Neural progenitor cell (in vitro differentiated cells): ENCODE measurements at regions not wholly inside any gene's neighbourhood (a gene's known extent, or its start where the extent isn't known, plus 50 kb on each side); places are given as distances from the start of the nearest gene placed in this dataset.

Source experiments
- DNase-seq: peaks from one replicate; pipeline ENCODE4 v3.0.0-alpha.2; 2016; ENCODE audit warnings: low spot score
- H2AFZ ChIP-seq: fragments of 200-600 bp; sonication (generic); replicated peaks from 2 replicates; pipeline ENCODE4 v1.6.1; 2016; ENCODE audit warnings: antibody characterized with exemption
- H3F3A ChIP-seq: fragments of 200-600 bp; sonication (generic); 2 replicates; pipeline ENCODE4 v1.6.1; 2016; ENCODE audit warnings: antibody characterized with exemption, low read depth
- H3K27ac ChIP-seq: fragments of 200-600 bp; sonication (generic); 2 replicates; pipeline ENCODE4 v1.5.1; 2016; ENCODE audit warnings: mild to moderate bottlenecking
- H3K27me3 ChIP-seq: fragments of 200-600 bp; sonication (generic); 2 replicates; pipeline ENCODE4 v1.6.1; 2016; ENCODE audit warnings: mild to moderate bottlenecking, moderate library complexity
- H3K36me3 ChIP-seq: fragments of 200-600 bp; sonication (generic); 2 replicates; pipeline ENCODE4 v1.5.1; 2016
- H3K4me1 ChIP-seq: fragments of 200-600 bp; sonication (generic); 2 replicates; pipeline ENCODE4 v1.6.1; 2016; ENCODE audit warnings: mixed run types
- H3K4me2 ChIP-seq: fragments of 200-600 bp; sonication (generic); 2 replicates; pipeline ENCODE4 v1.6.1; 2016
- H3K4me3 ChIP-seq: fragments of 200-600 bp; sonication (generic); 2 replicates; pipeline ENCODE4 v1.5.1; 2016
- H3K79me2 ChIP-seq: fragments of 200-600 bp; sonication (generic); 2 replicates; pipeline ENCODE4 v1.6.1; 2016; ENCODE audit warnings: low read depth
- H3K9ac ChIP-seq: fragments of 200-600 bp; sonication (generic); 2 replicates; pipeline ENCODE4 v1.6.1; 2016
- H3K9me3 ChIP-seq: fragments of 200-600 bp; sonication (generic); 2 replicates; pipeline ENCODE4 v1.5.1; 2016; ENCODE audit warnings: low read depth
- H4K20me1 ChIP-seq: fragments of 200-600 bp; sonication (generic); 2 replicates; pipeline ENCODE4 v1.6.1; 2016; ENCODE audit warnings: low read depth
- H3K27ac Mint-ChIP-seq: 3 replicates; pipeline ENCODE4 v1.8.0; 2021; ENCODE audit warnings: mixed read lengths
- H3K27me3 Mint-ChIP-seq: 2 replicates; pipeline ENCODE4 v1.8.0; 2022; ENCODE audit warnings: low read depth, mild to moderate bottlenecking, inconsistent platforms, moderate library complexity, mixed read lengths; ENCODE audit not compliant: insufficient read depth
- H3K36me3 Mint-ChIP-seq: 3 replicates; pipeline ENCODE4 v1.8.0; 2021; ENCODE audit warnings: mixed read lengths
- H3K4me1 Mint-ChIP-seq: 3 replicates; pipeline ENCODE4 v1.8.0; 2021; ENCODE audit warnings: mixed read lengths
- H3K4me3 Mint-ChIP-seq: 3 replicates; pipeline ENCODE4 v1.8.0; 2021; ENCODE audit warnings: mild to moderate bottlenecking, moderate library complexity, mixed read lengths
- H3K9me3 Mint-ChIP-seq: 3 replicates; pipeline ENCODE4 v1.8.0; 2020; ENCODE audit warnings: mixed read lengths
- CTCF ChIP-seq: fragments of 200-600 bp; sonication (generic); IDR thresholded peaks from 2 replicates; pipeline ENCODE4 v1.5.1; 2017; ENCODE audit warnings: antibody characterized with exemption, mild to moderate bottlenecking
- EZH2 ChIP-seq: fragments of 200-600 bp; sonication (generic); IDR thresholded peaks from 2 replicates; pipeline ENCODE4 v1.6.1; 2017; ENCODE audit warnings: antibody characterized with exemption, mild to moderate bottlenecking, moderate library complexity
- EZH2phosphoT487 ChIP-seq: fragments of 200-600 bp; sonication (generic); IDR thresholded peaks from 2 replicates; pipeline ENCODE4 v1.6.1; 2017; ENCODE audit warnings: antibody characterized with exemption

GRCh38 chr10:43940898-43941837 lies 292.5 kb upstream of the ZNF32 start:
- Mint-ChIP-seq H3K4me3 (no peak overlapping the region), H3K36me3 (no peaks in the 10 kb centered on the region), H3K27ac (no peak overlapping the region), H3K27me3 (peaks cover 2% of the 10 kb centered on the region), H3K9me3 (no peaks in the 10 kb centered on the region), H3K4me1 (peaks cover 15% of the 10 kb centered on the region)
- no peaks in the 10 kb centered on the region for H3K27me3 ChIP-seq
- H2AFZ ChIP-seq, result no peak overlapping the region
- H4K20me1 ChIP-seq, result no peaks in the 10 kb centered on the region
- no peak overlapping the region for H3K9ac ChIP-seq
- no peaks in the 10 kb centered on the region for H3K9me3 ChIP-seq
- TF ChIP-seq CTCF (no peak), EZH2phosphoT487 (no peak), EZH2 (no peak)
- H3K4me3 ChIP-seq, result no peak overlapping the region
- no peaks in the 10 kb centered on the region for H3F3A ChIP-seq
- H3K36me3 ChIP-seq, result no peaks in the 10 kb centered on the region
- H3K4me1 ChIP-seq, result no peaks in the 10 kb centered on the region
- H3K79me2 ChIP-seq, result no peaks in the 10 kb centered on the region
- no peak overlapping the region for H3K27ac ChIP-seq
- DNase-seq, result no peak
- H3K4me2 ChIP-seq, result no peak overlapping the region

- Mint-ChIP-seq H3K27ac (no peak overlapping the region), H3K4me3 (no peak overlapping the region), H3K9me3 (no peaks in the 10 kb centered on the region), H3K4me1 (peaks cover 15% of the 10 kb centered on the region), H3K27me3 (peaks cover 4% of the 10 kb centered on the region), H3K36me3 (no peaks in the 10 kb centered on the region)
- no peaks in the 10 kb centered on the region for H3K4me1 ChIP-seq
- TF ChIP-seq EZH2, result no peak
- no peak for TF ChIP-seq EZH2phosphoT487
- no peak for TF ChIP-seq CTCF
- no peak overlapping the region for H3K4me3 ChIP-seq
- H3K79me2 ChIP-seq, result no peaks in the 10 kb centered on the region
- no peaks in the 10 kb centered on the region for H3F3A ChIP-seq
- no peak overlapping the region for H3K4me2 ChIP-seq
- H3K27me3 ChIP-seq, result no peaks in the 10 kb centered on the region
- no peak overlapping the region for H2AFZ ChIP-seq
- H3K9ac ChIP-seq, result no peak overlapping the region
- H4K20me1 ChIP-seq, result no peaks in the 10 kb centered on the region
- DNase-seq, result no peak
- H3K36me3 ChIP-seq, result no peaks in the 10 kb centered on the region
- H3K27ac ChIP-seq, result no peak overlapping the region
- H3K9me3 ChIP-seq, result no peaks in the 10 kb centered on the region
Measured at GRCh38 chr10:43939939-43940820, 291.5 kb upstream of the ZNF32 start.

- Histone ChIP-seq H4K20me1 (no peaks in the 10 kb centered on the region), H3F3A (no peaks in the 10 kb centered on the region), H3K36me3 (no peaks in the 10 kb centered on the region), H3K4me3 (no peak overlapping the region), H3K9ac (no peak overlapping the region), H3K27me3 (no peaks in the 10 kb centered on the region), H3K4me1 (no peaks in the 10 kb centered on the region), H2AFZ (no peak overlapping the region), H3K27ac (no peak overlapping the region), H3K4me2 (no peak overlapping the region), H3K79me2 (no peaks in the 10 kb centered on the region), H3K9me3 (no peaks in the 10 kb centered on the region)
- H3K36me3 Mint-ChIP-seq, result no peaks in the 10 kb centered on the region
- H3K9me3 Mint-ChIP-seq, result no peaks in the 10 kb centered on the region
- H3K27me3 Mint-ChIP-seq, result peaks cover 4% of the 10 kb centered on the region
- no peak for TF ChIP-seq CTCF
- TF ChIP-seq EZH2, result no peak
- no peak for TF ChIP-seq EZH2phosphoT487
- DNase-seq, result no peak
- no peak overlapping the region for H3K27ac Mint-ChIP-seq
- H3K4me3 Mint-ChIP-seq, result no peak overlapping the region
- H3K4me1 Mint-ChIP-seq, result peaks cover 15% of the 10 kb centered on the region
Measured at GRCh38 chr10:43939389-43939938, 290.8 kb upstream of the ZNF32 start.
